K562 (cell line): ENCODE measurements at regions not wholly inside any gene's neighbourhood (a gene's known extent, or its start where the extent isn't known, plus 50 kb on each side); places are given as distances from the start of the nearest gene placed in this dataset.
A peak's percentile ranks its signal among the peaks of the same experiment; 100 is the strongest.

Experiments used
- ARNT ChIP-seq, 2 experiments: fragments of 450-650 bp; IDR thresholded peaks; 2 replicates each; pipeline ENCODE4 v1.6.1; 2016; ENCODE audit warnings: mild to moderate bottlenecking in 1 of 2
- BMI1 ChIP-seq: fragments of 150-350 bp; IDR thresholded peaks from 2 replicates; pipeline ENCODE4 v1.6.1; 2014; ENCODE audit warnings: low read length
- CHD7 ChIP-seq: fragments of 200-600 bp; sonication (generic); IDR thresholded peaks from one replicate; pipeline ENCODE4 v1.6.1; 2012; ENCODE audit warnings: mild to moderate bottlenecking, low read depth, low read length, inconsistent platforms
- ESRRA ChIP-seq: fragments of 450-650 bp; IDR thresholded peaks from 2 replicates; pipeline ENCODE4 v1.6.1; 2014; ENCODE audit warnings: low read depth, mild to moderate bottlenecking, moderate library complexity, borderline replicate concordance
- FUS ChIP-seq: fragments of 200-400 bp; formaldehyde crosslinking; optimal IDR thresholded peaks from 2 replicates; pipeline ENCODE3; 2017; ENCODE audit warnings: low read depth, low read length
- HDAC2 ChIP-seq: fragments of 450-650 bp; IDR thresholded peaks from 2 replicates; pipeline ENCODE4 v1.6.1; 2016; ENCODE audit warnings: mild to moderate bottlenecking
- SMARCA5 ChIP-seq: fragments of 450-650 bp; IDR thresholded peaks from 2 replicates; pipeline ENCODE4 v1.6.1; 2016
- SRSF1 ChIP-seq: fragments of 200-400 bp; formaldehyde crosslinking; IDR thresholded peaks from 2 replicates; pipeline ENCODE4 v1.6.1; 2017; ENCODE audit warnings: mild to moderate bottlenecking, low read depth, low read length, moderate library complexity
- TAF9B ChIP-seq: fragments of 450-650 bp; IDR thresholded peaks from 2 replicates; pipeline ENCODE4 v1.6.1; 2018; ENCODE audit warnings: mild to moderate bottlenecking; ENCODE audit not compliant: partially characterized antibody
- TEAD4 ChIP-seq, 2 experiments: sonication (generic) in 1 of 2; formaldehyde crosslinking in 1 of 2; IDR thresholded peaks; 2 replicates each; pipeline versions ENCODE4 v1.6.1 to v1.8.0; 2012 to 2022; ENCODE audit warnings: borderline replicate concordance in 1 of 2, inconsistent platforms in 1 of 2, low read length in 1 of 2, mild to moderate bottlenecking in 1 of 2, missing genetic modification reagents in 1 of 2
- ZNF511 ChIP-seq: sonication (generic); formaldehyde crosslinking; IDR thresholded peaks from 2 replicates; pipeline ENCODE4 v1.8.0; 2022; ENCODE audit warnings: mild to moderate bottlenecking, missing genetic modification reagents
- ZNF639 ChIP-seq, 2 experiments: fragments of 200-800 bp in 1 of 2; sonication (Bioruptor generic) in 1 of 2; sonication (generic) in 1 of 2; formaldehyde crosslinking in 1 of 2; IDR thresholded peaks in 1 of 2; conservative IDR thresholded peaks in 1 of 2; 2 replicates each; pipeline versions ENCODE4 v1.5.0 to v1.6.1; 2016 to 2020; ENCODE audit warnings: missing compliant biosample characterization in 1 of 2, missing genetic modification characterization in 1 of 2, missing genetic modification reagents in 1 of 2
- ZNF655 ChIP-seq: fragments of 250-450 bp; sonication (Bioruptor Pico); IDR thresholded peaks from 2 replicates; pipeline ENCODE4 v1.5.0; 2021

GRCh38 chr7:130925136-130925794, 191.3 kb upstream of the KLF14 start (continued):
- no peak for TF ChIP-seq ZNF639 (CRISPR knock-in tag; conservative IDR thresholded peaks at IDR 0.05 in 1 of 2, IDR thresholded peaks at IDR 0.05 in 1 of 2)
- no peak for TF ChIP-seq ARNT (IDR thresholded peaks at IDR 0.05)
- TF ChIP-seq ZNF655 = no peak
- 0 out of 2 replicates have a peak, but pooled peaks have one; percentile 21 for TF ChIP-seq HDAC2
- TF ChIP-seq TAF9B = no peak
- no peak for TF ChIP-seq FUS
- TF ChIP-seq ESRRA = no peak
- no peak for TF ChIP-seq BMI1
- TF ChIP-seq TEAD4 (IDR thresholded peaks at IDR 0.05; ENCODE audit: low read length) = no peak
- no peak for TF ChIP-seq TEAD4 (CRISPR knock-in tag; IDR thresholded peaks at IDR 0.05; ENCODE audit: borderline replicate concordance)
- TF ChIP-seq CHD7 = no peak
- no peak for TF ChIP-seq SRSF1
- peak; percentile 68; the same call in 1 of the 2 replicates for TF ChIP-seq SMARCA5
- no peak for TF ChIP-seq ZNF511
